ENCODE measurements at regions not wholly inside any gene's neighbourhood (a gene's known extent, or its start where the extent isn't known, plus 50 kb on each side); places are given as distances from the start of the nearest gene placed in this dataset.

- H3K4me1 ChIP-seq, result peaks cover 0 to 2% (median 0%) of the 10 kb centered on the region in 10 experiments; a peak in 5 of 20 replicates
- no peaks in the 10 kb centered on the region for H3K27me3 ChIP-seq
- H3K36me3 ChIP-seq, result no peaks in the 10 kb centered on the region
- no peak overlapping the region for H3K27ac ChIP-seq
- TF ChIP-seq Cebpa-rat (IDR thresholded peaks at IDR 0.05), result no peak
- no peak overlapping the region for H3K4me3 ChIP-seq
- H3K9ac ChIP-seq, result no peak overlapping the region
- H3K4me2 ChIP-seq, result no peak overlapping the region
- H3K9me3 ChIP-seq (replicated peaks in 1 of 11), result peaks cover 0 to 12% (median 7%) of the 10 kb centered on the region in 11 experiments; a peak in 11 of 22 replicates
- H4K20me1 ChIP-seq, result no peaks in the 10 kb centered on the region
Observed at GRCh38 chr4:96630839-96631238, 790.9 kb downstream of the PDHA2 start.

DNA sequence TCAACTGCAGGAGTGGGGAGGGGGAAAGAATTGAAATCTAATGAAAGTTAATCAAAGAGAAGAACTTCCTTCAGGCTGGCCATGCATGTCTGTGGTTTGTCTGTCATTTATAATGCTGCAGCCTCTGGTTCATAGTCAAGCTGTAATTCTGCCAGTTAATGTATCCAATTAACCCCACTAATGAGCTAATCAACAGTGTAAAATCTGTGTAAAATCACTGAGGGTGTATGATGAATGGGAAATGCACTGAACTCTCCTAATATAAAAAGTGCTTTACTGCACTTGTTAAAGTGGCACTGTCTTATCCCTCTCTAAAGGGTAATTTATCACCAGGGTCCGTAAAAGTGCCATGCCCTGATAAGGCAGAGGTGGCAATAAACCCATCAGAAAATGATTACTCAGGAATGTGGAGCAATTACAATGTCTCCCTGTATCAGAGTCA lies 798.1 kb downstream of the PDHA2 start:
- no peak for TF ChIP-seq Cebpa-rat (IDR thresholded peaks at IDR 0.05)
- no peaks in the 10 kb centered on the region for H4K20me1 ChIP-seq

GRCh38 chr4:96639932-96640331 lies 800.0 kb downstream of the PDHA2 start:
- Histone ChIP-seq H3K9me3 (replicated peaks in 1 of 11) (no peaks in the 10 kb centered on the region), H3K9ac (no peak overlapping the region), H3K27ac (no peak overlapping the region), H3K36me3 (no peaks in the 10 kb centered on the region), H3K27me3 (no peaks in the 10 kb centered on the region), H3K4me2 (no peak overlapping the region), H3K4me3 (no peak overlapping the region), H3K4me1 (peaks cover 0 to 11% (median 0%) of the 10 kb centered on the region in 10 experiments; a peak in 5 of 20 replicates), H4K20me1 (no peaks in the 10 kb centered on the region)
- no peak for TF ChIP-seq Cebpa-rat (IDR thresholded peaks at IDR 0.05)

More for the DNA sequence above, 798.1 kb downstream of the PDHA2 start:
- Histone ChIP-seq H3K4me3 (no peak overlapping the region), H3K9me3 (replicated peaks in 1 of 11) (no peaks in the 10 kb centered on the region), H3K4me1 (peaks cover 0 to 11% (median 0%) of the 10 kb centered on the region in 10 experiments; a peak in 5 of 20 replicates), H3K9ac (no peak overlapping the region), H3K27ac (no peak overlapping the region), H3K36me3 (no peaks in the 10 kb centered on the region), H3K27me3 (no peaks in the 10 kb centered on the region), H3K4me2 (no peak overlapping the region)

- Histone ChIP-seq H4K20me1 (no peaks in the 10 kb centered on the region), H3K9me3 (replicated peaks in 1 of 11) (0 out of 22 replicates have a peak, but pooled peaks cover 0 to 6% (median 0%) of the 10 kb centered on the region in 11 experiments), H3K9ac (no peak overlapping the region), H3K27ac (no peak overlapping the region), H3K4me3 (no peak overlapping the region), H3K27me3 (no peaks in the 10 kb centered on the region), H3K4me2 (no peak overlapping the region), H3K4me1 (no peaks in the 10 kb centered on the region), H3K36me3 (no peaks in the 10 kb centered on the region)
- no peak for TF ChIP-seq Cebpa-rat (IDR thresholded peaks at IDR 0.05)
Observed at GRCh38 chr4:96642490-96642889, 802.6 kb downstream of the PDHA2 start.

- 0 out of 22 replicates have a peak, but pooled peaks cover 0 to 6% (median 0%) of the 10 kb centered on the region in 11 experiments for H3K9me3 ChIP-seq (replicated peaks in 1 of 11)
- H3K4me1 ChIP-seq, result no peaks in the 10 kb centered on the region; a peak in 1 of 20 replicates
- no peak overlapping the region for H3K27ac ChIP-seq
- no peak overlapping the region for H3K4me2 ChIP-seq
- no peaks in the 10 kb centered on the region for H3K36me3 ChIP-seq
- no peaks in the 10 kb centered on the region for H4K20me1 ChIP-seq
- no peak overlapping the region for H3K9ac ChIP-seq
- no peaks in the 10 kb centered on the region for H3K27me3 ChIP-seq
- no peak overlapping the region for H3K4me3 ChIP-seq
- no peak for TF ChIP-seq Cebpa-rat (IDR thresholded peaks at IDR 0.05)
Observed at GRCh38 chr4:96646146-96646545, 806.3 kb downstream of the PDHA2 start.

DNA sequence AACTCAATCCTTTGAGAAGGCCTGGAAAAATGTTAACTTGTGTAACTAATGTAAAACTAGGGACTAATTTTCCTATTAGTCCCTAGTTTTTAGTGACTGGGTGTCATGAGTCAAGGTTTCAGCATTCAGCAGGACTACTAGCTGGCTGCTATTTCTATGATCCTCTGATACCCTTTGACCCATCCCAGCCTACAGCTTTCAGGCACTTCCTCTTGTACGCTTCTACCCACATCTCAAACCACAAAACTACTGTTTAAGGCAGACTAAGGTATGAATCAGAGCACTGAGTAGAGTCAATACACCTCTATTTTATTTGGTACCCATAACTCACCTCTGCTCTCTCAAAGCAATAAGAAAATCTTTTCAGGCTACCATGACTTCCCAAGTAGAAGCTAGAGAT lies 809.6 kb downstream of the PDHA2 start:
- Histone ChIP-seq H3K27ac (no peak overlapping the region), H3K9me3 (replicated peaks in 1 of 11) (peaks cover 4 to 22% (median 15%) of the 10 kb centered on the region in 11 experiments; a peak in 16 of 22 replicates), H3K4me1 (no peaks in the 10 kb centered on the region; a peak in 1 of 20 replicates), H4K20me1 (no peaks in the 10 kb centered on the region; a peak in 1 of 22 replicates), H3K9ac (no peak overlapping the region), H3K4me2 (no peak overlapping the region), H3K27me3 (no peaks in the 10 kb centered on the region), H3K36me3 (no peaks in the 10 kb centered on the region), H3K4me3 (no peak overlapping the region)
- no peak for TF ChIP-seq Cebpa-rat (IDR thresholded peaks at IDR 0.05)

GRCh38 chr4:96652158-96652557 lies 812.3 kb downstream of the PDHA2 start:
- Histone ChIP-seq H3K4me2 (no peak overlapping the region), H3K27ac (no peak overlapping the region), H3K27me3 (no peaks in the 10 kb centered on the region), H3K4me1 (no peaks in the 10 kb centered on the region; a peak in 1 of 20 replicates), H3K9me3 (replicated peaks in 1 of 11) (peaks cover 4 to 17% (median 15%) of the 10 kb centered on the region in 11 experiments; a peak in 16 of 22 replicates), H4K20me1 (no peaks in the 10 kb centered on the region; a peak in 1 of 22 replicates), H3K4me3 (no peak overlapping the region), H3K36me3 (no peaks in the 10 kb centered on the region), H3K9ac (no peak overlapping the region)
- TF ChIP-seq Cebpa-rat (IDR thresholded peaks at IDR 0.05), result no peak

DNA sequence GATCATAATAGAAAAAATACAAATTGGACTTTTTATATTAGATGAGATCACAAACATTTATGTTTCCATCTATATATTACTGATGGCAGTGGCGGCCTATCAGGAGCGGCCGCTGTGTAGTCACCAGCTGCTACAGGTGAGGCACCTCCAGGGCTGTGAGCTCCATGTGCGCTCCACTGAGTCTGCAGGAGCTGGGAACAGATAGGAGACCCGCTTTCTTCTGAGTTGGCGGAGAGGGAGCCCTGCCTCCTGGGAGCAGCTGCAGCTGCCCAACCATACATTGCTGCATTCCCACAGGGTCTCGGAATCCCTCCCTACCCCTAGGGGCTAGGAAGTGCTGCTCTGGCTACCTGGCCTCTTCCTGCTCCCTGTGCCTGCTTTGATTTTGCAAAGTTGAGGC lies 812.9 kb downstream of the PDHA2 start:
- TF ChIP-seq Cebpa-rat (IDR thresholded peaks at IDR 0.05), result no peak
- Histone ChIP-seq H3K4me2 (no peak overlapping the region), H3K4me3 (no peak overlapping the region), H3K9ac (no peak overlapping the region), H3K9me3 (replicated peaks in 1 of 11) (peaks cover 4 to 17% (median 15%) of the 10 kb centered on the region in 11 experiments; a peak in 16 of 22 replicates), H3K4me1 (no peaks in the 10 kb centered on the region; a peak in 1 of 20 replicates), H4K20me1 (no peaks in the 10 kb centered on the region; a peak in 1 of 22 replicates), H3K27me3 (no peaks in the 10 kb centered on the region), H3K36me3 (no peaks in the 10 kb centered on the region), H3K27ac (no peak overlapping the region)

- Histone ChIP-seq H3K36me3 (no peaks in the 10 kb centered on the region), H3K27me3 (no peaks in the 10 kb centered on the region), H4K20me1 (no peaks in the 10 kb centered on the region; a peak in 1 of 22 replicates), H3K9me3 (replicated peaks in 1 of 11) (peaks cover 4 to 17% (median 15%) of the 10 kb centered on the region in 11 experiments; a peak in 16 of 22 replicates), H3K9ac (no peak overlapping the region), H3K4me1 (no peaks in the 10 kb centered on the region; a peak in 1 of 20 replicates), H3K4me2 (no peak overlapping the region), H3K27ac (no peak overlapping the region), H3K4me3 (no peak overlapping the region)
- no peak for TF ChIP-seq Cebpa-rat (IDR thresholded peaks at IDR 0.05)
Observed at GRCh38 chr4:96654045-96654444, 814.2 kb downstream of the PDHA2 start.

DNA sequence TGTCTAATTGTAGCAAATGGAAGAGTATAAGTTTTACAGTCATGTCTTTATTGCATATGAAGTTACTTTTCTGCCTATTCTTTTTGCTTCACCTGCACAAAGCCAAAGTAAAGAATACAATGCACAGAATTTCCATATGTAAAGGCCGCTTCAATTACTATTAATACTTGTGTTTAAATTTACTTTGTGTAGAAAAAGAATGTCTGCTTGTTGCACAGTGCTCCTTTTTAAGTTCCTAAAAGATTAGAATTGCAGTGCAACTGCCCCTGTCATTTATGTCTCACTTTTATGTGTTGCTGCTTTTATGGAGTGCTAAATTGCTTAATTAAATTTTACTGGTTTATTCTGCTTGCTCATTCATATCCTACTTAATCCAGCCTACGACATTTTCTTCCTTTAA lies 830.5 kb downstream of the PDHA2 start:
- Histone ChIP-seq H3K4me1 (0 out of 20 replicates have a peak, but pooled peaks cover 0 to 5% (median 0%) of the 10 kb centered on the region in 10 experiments), H3K36me3 (no peaks in the 10 kb centered on the region), H3K9me3 (replicated peaks in 1 of 11) (no peaks in the 10 kb centered on the region), H3K9ac (no peak overlapping the region), H3K4me2 (no peak overlapping the region), H3K4me3 (no peak overlapping the region), H4K20me1 (no peaks in the 10 kb centered on the region), H3K27me3 (no peaks in the 10 kb centered on the region), H3K27ac (no peak overlapping the region)
- TF ChIP-seq Cebpa-rat (IDR thresholded peaks at IDR 0.05), result no peak

Measured in BLaER1 treated with 17β-estradiol and CSF1 and Interleukin-3, amounts not matched to agents 10 nM and 100 nM (cell line).